GM21737 (cell line): ENCODE measurements at regions not wholly inside any gene's neighbourhood (a gene's known extent, or its start where the extent isn't known, plus 50 kb on each side); places are given as distances from the start of the nearest gene placed in this dataset.

Experiments
- ATAC-seq: cut with Tn5 transposase; IDR thresholded peaks from one replicate; pipeline ENCODE4 v1.9.1; 2021; ENCODE audit warnings: mild to moderate bottlenecking, moderate library complexity; ENCODE audit not compliant: unreplicated experiment

DNA sequence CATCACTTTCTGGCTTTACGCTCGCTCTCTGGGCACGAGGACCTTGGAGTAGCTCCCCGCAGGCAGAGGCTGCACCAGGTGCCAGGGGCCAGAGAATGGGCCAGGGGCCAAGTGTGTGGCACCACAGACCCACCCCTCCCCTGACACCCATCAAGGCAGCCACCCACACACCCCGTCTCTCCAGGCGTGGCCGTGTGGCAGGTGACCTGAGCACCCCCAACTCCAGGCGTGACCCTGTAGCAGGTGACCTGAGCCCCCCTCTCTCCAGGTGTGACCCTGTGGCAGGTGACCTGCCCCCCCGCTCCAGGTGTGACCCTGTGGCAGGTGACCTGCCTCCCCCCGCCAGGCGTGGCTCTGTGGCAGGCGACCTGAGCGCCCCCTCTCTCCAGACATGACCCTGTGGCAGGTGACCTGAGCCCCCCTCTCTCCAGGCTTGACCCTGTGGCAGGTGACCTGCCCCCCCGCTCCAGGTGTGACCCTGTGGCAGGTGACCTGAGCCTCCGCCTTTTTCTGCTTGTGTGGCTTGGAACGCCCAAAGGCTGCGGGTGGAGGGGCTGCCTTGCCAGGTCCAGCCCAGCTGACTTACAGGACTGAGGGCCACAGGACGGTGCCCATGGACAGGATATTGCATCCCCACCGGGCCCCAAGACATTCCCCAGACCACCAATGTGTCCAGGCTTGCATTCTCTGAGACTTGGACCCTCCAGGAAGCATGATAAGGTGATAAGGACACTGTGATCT, 667.2 kb downstream of the BRD1 start:
- no peak for ATAC-seq

GRCh38 chr22:49159711-49160110, 668.0 kb downstream of the BRD1 start:
- ATAC-seq = no peak

DNA sequence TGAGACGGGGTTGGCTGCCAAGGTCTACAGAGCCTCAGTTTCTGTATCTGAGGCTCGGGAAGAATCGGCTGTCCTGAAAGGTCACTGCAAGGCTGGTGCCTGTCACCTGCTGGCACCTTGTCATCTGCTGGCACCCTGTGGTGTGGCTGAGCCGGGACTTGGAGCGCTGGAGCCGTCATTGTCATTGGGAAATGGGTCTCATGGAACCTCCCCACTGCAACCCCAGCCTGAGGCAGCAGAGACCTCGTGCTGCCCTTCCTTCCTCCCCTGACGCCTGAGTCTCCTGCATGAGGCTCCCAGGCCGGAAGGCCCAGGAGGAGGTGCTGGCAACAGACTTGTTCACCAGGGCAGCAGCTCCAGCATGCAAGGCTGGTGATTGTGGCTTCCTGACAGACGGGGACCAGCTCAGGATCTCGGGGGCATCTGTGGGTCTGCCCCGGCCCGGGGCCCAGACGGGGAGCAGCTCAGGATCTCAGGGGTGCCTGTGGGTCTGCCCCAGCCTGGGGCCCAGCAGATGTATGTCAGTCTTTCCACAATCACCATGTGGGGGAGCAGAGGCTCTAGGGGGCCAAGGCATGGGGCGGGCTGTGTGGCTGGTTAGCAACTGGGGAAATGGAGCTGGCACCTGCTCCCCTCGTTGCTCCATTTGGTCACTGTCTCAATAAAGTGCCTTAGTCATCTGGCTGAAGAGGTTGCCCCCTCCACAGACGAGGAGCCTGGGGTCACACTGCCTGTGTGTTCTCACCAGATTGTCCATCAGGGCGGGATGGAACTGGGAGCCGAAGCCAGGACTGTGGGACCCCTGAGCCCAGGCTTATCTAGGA, 668.7 kb downstream of the BRD1 start:
- no peak for ATAC-seq

DNA sequence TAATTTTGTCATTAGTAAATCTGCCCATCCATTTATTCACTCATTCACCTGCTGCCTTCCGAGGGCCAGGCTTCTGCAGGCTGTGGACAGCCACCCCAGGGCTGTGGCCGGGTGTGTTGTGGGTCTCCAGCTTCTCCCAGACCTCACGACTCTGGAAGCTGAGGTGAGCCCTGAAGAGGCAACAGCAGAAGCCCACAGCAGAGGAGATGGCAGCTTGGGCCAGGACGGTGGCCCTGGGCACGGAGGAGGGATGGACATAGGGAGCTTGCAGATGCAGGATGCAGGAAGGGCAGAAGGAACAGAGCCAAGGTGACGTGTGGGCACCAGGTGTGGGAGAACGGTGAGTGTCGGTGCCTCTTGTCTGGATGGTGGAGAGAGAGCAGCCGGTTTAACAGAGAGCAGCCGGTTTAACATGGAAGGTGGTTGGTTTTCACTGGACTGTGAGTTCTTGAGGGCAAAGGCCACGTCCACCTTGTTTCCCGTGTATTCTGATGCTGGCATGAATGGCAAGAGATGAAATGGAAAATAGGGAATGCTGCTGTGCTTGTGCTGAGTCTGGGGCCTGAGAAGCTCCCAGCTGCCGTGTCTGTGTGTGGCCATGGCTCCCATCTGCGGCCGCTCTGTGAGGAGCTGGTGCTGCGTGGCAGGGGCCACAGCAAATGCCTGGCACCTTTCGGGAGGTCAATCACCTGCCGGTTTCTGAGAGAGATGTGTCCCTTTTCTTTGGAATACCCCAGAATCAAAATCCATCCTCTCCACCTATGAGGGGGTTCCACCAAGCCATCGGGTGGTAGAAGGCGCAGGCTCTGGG, 669.9 kb downstream of the BRD1 start:
- ATAC-seq = no peak

DNA sequence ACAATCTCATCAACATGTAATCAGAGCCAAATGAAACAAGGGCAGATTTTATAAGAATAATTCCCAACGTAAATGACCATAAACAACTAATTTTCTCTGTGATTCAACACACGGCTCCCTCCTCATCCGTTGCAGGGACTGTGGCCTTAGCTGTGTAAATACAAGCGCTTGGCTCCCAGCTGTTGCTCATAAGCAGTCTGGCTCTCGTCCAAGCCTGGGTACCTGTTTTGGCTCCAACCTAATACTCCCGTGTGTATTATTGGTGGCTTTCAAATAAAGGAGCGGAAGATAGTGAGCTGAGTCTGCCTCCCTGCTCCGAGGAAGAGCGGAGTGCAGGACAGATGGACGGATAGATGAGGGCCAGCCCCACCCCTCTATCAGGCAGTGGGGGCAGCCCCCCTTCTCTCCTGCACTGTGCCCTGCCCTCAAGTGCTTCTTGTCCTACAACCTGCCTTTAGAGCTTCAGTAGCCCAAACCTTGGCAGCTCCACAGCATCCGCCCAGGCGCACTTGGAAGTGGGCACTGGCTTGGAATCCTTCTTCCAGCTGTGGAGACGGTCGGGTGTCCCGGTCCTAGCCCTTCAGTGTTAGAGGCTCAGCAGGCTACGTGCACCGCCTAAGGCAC, 670.9 kb downstream of the BRD1 start:
- ATAC-seq = no peak

DNA sequence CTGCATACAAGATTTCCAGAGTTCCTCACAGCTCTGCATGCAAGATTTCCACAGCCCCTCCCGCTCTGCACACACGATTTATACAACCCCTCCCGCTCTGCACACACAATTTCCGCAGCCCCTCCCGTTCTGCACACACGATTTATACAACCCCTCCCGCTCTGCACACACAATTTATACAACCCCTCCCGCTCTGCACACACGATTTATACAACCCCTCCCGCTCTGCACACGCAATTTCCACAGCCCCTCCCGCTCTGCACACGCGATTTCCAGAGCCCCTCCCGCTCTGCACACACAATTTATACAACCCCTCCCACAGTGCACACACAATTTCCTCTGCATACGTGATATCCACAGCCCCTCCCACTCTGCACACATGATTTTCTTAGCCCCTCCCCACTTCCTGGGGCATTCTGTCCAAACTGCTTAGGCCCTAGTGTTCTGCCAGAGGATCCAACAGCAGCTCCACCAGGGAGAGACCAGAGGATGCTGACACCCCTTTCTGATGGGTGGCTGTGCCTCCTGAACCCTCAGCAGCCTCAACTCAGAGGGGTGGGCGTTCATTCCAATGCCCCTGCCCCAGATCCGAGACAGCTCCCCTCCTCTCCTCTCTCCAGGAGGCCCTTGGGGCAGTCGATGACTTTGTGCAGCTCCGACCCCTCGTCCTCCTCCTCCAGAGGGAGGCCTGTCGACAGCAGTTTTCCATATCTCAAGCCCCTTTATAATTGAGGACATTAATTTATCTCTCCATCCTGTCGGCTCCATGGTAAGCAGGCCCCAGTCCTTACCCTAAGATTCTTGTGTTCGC, 671.7 kb downstream of the BRD1 start:
- no peak for ATAC-seq

GRCh38 chr22:49155039-49155769, 672.5 kb downstream of the BRD1 start:
- ATAC-seq = no peak

DNA sequence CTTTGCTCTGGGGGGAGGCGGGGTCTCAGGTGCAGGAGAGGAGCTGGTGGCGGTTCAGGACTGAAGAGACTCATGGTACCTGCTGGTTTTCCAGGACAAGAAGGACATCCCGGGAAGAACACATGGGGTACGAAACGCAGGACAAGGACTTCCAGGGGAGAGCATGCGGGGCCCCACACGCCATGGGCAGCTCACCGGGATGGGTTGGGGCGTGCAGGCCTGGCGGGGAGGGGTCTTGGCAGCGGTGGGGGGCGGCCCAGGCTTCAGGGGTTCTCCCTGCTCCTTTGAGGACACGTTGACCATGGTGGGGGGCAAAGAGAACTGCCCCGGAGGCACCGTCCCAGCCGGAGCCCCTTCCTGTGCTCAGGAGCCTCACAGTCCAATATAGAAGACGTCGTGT, 673.2 kb downstream of the BRD1 start:
- ATAC-seq = no peak

DNA sequence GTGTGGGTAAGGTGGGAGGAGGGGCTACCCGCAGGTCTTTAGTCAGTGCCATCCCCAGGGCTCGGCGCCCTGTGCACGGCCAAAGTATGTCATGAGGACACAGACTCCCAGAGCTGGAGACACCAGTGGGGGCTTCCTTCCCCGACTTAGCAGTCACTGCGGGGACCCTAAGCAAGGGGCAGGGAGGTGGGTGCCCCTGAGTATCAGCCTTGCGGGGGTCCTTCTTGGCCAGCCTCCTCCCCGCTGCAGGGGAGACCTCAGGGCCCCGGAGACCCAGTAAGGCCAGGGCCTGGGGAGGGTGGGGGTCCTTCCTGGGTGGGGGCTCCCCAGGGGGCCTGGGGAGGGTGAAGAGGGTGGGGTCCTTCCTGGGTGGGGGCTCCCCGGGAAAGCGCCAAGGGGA, 673.8 kb downstream of the BRD1 start:
- ATAC-seq = no peak

- ATAC-seq = no peak
These were observed 674.5 kb downstream of the BRD1 start for GRCh38 chr22:49152939-49153770.

GRCh38 chr22:49152127-49152938, 675.3 kb downstream of the BRD1 start:
- no peak for ATAC-seq

- no peak for ATAC-seq
These were observed 676.2 kb downstream of the BRD1 start for GRCh38 chr22:49151256-49152126.

DNA sequence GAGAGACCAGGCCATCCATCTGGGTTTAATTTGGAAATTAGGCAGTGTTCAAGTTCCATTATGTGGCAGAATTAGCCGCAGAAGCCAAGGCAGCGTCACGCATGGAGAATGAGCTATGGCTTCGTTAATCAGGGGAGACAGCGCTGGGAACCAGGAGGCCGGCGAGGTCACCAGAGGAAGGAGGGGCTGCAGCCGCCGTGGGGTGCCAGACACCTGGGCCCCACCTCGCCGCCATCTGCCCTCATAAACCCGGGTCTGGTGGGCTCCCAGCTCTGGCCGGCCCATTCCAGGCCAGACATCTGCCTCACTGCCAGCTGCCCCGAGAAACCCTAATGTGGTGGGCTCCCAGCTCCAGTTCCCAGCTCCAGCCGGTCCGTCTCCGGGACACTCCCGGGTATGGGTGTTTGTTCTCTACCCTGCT, 676.9 kb downstream of the BRD1 start:
- ATAC-seq = no peak

DNA sequence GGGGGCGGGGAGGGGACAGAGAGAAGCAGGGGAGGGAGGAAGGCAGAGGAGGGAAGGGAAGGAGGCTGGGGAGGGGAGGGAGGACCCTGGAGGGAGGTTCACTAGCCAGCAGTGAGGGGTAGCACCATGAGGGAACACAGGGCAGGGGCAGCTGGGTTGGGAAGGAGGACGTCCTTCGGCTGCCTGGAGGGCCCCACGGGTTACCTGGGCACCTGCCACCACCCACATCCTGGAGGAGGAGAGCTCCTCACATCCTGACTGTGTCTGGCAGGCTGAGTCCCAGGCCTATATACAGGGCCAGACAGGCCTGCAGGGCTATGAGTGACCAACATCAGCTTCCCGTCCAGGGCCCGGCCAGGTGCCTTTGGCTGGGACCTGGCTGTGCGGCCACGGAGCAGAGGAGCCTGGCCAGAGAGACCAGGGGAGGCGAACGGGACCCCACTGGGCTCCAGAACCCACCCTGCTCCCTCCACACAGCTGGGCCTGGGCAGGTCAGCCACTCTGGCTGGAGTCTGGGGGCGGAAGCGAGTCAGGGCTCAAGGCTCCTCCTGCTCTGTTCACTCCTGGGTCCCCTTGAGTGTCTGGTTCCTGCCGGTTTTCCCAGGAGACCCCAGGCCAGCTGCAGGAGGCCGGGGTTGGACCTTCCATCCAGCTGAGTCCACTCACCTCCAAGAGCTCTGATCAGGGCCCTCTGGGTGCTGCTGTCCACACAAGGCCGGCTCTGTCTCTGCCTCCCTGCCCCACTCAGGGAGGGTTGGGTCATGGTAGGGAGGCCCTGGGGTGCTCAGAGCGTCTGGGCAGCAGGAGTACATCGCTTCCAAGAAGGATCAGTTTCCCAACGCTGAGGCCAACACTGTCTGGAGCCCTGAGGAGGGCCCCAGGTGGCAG, 677.7 kb downstream of the BRD1 start:
- ATAC-seq = no peak

DNA sequence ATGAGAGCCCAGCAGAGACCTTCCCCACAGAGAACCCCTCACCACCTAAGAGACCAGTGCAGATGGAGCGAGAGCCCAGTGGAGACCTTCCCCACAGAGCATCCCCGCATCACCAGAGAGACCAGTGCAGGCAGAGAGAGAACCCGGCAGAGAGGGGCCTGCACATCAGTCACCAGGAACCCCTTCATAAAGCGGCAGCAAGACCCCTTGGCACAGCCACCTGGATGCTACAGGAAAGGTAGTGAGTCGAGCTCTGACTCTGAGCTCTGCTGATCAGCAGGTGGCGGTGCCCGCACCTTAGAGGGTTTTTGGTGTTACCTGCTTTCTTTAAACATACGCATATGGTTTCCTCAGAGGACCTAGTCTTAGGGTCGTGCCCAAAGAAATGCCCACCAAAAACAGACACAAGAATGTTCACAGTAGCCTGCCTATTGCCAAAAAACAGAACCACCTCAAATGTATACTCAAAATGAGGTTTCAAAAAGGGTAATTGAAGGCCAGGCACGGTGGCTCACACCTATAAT, 678.7 kb downstream of the BRD1 start:
- no peak for ATAC-seq
